HG02852 (cell line): ENCODE measurements at regions not wholly inside any gene's neighbourhood (a gene's known extent, or its start where the extent isn't known, plus 50 kb on each side); places are given as distances from the start of the nearest gene placed in this dataset.

Experiments
- ATAC-seq: cut with Tn5 transposase; IDR thresholded peaks from one replicate; pipeline ENCODE4 v1.9.1; 2021; ENCODE audit warnings: mild to moderate bottlenecking, moderate library complexity; ENCODE audit not compliant: unreplicated experiment

GRCh38 chr2:162908567-162908966 is 70.0 kb upstream of the KCNH7 start:
- ATAC-seq = no peak

GRCh38 chr2:162890690-162891311 is 52.2 kb upstream of the KCNH7 start:
- ATAC-seq = peak; percentile 97

- ATAC-seq = no peak
Observed at GRCh38 chr2:162888652-162889051, 50.1 kb upstream of the KCNH7 start.
